ENCODE measurements at regions not wholly inside any gene's neighbourhood (a gene's known extent, or its start where the extent isn't known, plus 50 kb on each side); places are given as distances from the start of the nearest gene placed in this dataset.

DNA sequence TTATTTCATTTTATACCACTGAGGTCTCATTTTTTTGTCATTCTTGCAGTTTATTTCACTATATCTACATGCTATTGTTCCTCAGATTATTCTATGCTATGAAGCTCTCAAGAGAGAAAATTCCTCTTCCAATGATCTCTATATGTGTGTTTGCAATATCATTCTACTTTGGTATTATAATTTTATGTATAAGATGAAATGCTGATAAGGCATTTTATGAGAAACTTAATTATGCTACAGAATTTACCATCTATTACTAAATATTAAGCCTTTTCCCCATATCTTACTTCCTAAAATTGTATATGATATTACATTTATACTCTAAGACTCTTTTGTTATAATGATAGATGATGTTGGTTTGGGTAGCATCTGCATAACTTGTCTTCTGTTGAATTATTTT is 765.5 kb downstream of the KCNJ2 start:
- TF ChIP-seq CTCF (IDR thresholded peaks at IDR 0.05), result no peak
- no peak for TF ChIP-seq POLR2A (IDR thresholded peaks at IDR 0.05)
